ENCODE measurements at regions not wholly inside any gene's neighbourhood (a gene's known extent, or its start where the extent isn't known, plus 50 kb on each side); places are given as distances from the start of the nearest gene placed in this dataset.
"Not testable (repeated sequence)": the region's sequence is repeated elsewhere in the genome, so short reads cannot be mapped to it uniquely, and the experiment has no call there.

GRCh38 chr9:39550573-39550972 lies 195.1 kb downstream of the SPATA31A1 start:
- not testable (repeated sequence) for H3K36me3 ChIP-seq (ENCODE audit: insufficient read depth, low read length); H3K27ac ChIP-seq (ENCODE audit: low read length); ATAC-seq (ENCODE audit: insufficient read depth, low read depth); H3K4me3 ChIP-seq (ENCODE audit: low read depth in 1 of 2, low read length in 2 of 2); H2AFZ ChIP-seq (ENCODE audit: low read depth, low read length); H3K9me3 ChIP-seq (ENCODE audit: insufficient read depth, low read length, severe bottlenecking); DNase-seq; H3K4me2 ChIP-seq (ENCODE audit: insufficient read depth, low read length); H4K20me1 ChIP-seq (ENCODE audit: insufficient read depth, low read length); H3K79me2 ChIP-seq (ENCODE audit: insufficient read depth, low read length); H3K4me1 ChIP-seq (ENCODE audit: insufficient read depth, low read length); H3K9ac ChIP-seq (ENCODE audit: low read depth, low read length); H3K27me3 ChIP-seq (ENCODE audit: insufficient read depth, low read length, poor library complexity)

GRCh38 chr9:39551544-39551943 lies 196.1 kb downstream of the SPATA31A1 start:
- not testable (repeated sequence) for H3K36me3 ChIP-seq (ENCODE audit: insufficient read depth, low read length); DNase-seq; H4K20me1 ChIP-seq (ENCODE audit: insufficient read depth, low read length); H2AFZ ChIP-seq (ENCODE audit: low read depth, low read length); H3K4me3 ChIP-seq (ENCODE audit: low read depth in 1 of 2, low read length in 2 of 2); H3K4me2 ChIP-seq (ENCODE audit: insufficient read depth, low read length); H3K9me3 ChIP-seq (ENCODE audit: insufficient read depth, low read length, severe bottlenecking); H3K9ac ChIP-seq (ENCODE audit: low read depth, low read length); H3K4me1 ChIP-seq (ENCODE audit: insufficient read depth, low read length); H3K79me2 ChIP-seq (ENCODE audit: insufficient read depth, low read length); ATAC-seq (ENCODE audit: insufficient read depth, low read depth); H3K27me3 ChIP-seq (ENCODE audit: insufficient read depth, low read length, poor library complexity); H3K27ac ChIP-seq (ENCODE audit: low read length)

GRCh38 chr9:39552242-39552881 lies 196.9 kb downstream of the SPATA31A1 start:
- not testable (repeated sequence) for H3K4me2 ChIP-seq (ENCODE audit: insufficient read depth, low read length); H3K4me3 ChIP-seq (ENCODE audit: low read depth in 1 of 2, low read length in 2 of 2); ATAC-seq (ENCODE audit: insufficient read depth, low read depth); H4K20me1 ChIP-seq (ENCODE audit: insufficient read depth, low read length); H3K79me2 ChIP-seq (ENCODE audit: insufficient read depth, low read length); H3K4me1 ChIP-seq (ENCODE audit: insufficient read depth, low read length); H3K27me3 ChIP-seq (ENCODE audit: insufficient read depth, low read length, poor library complexity); H3K27ac ChIP-seq (ENCODE audit: low read length); H3K36me3 ChIP-seq (ENCODE audit: insufficient read depth, low read length); H2AFZ ChIP-seq (ENCODE audit: low read depth, low read length); H3K9ac ChIP-seq (ENCODE audit: low read depth, low read length); DNase-seq; H3K9me3 ChIP-seq (ENCODE audit: insufficient read depth, low read length, severe bottlenecking)

GRCh38 chr9:39554352-39554751 lies 198.9 kb downstream of the SPATA31A1 start:
- not testable (repeated sequence) for H3K9me3 ChIP-seq (ENCODE audit: insufficient read depth, low read length, severe bottlenecking); H3K27me3 ChIP-seq (ENCODE audit: insufficient read depth, low read length, poor library complexity); H4K20me1 ChIP-seq (ENCODE audit: insufficient read depth, low read length); ATAC-seq (ENCODE audit: insufficient read depth, low read depth); H3K4me1 ChIP-seq (ENCODE audit: insufficient read depth, low read length); DNase-seq; H3K36me3 ChIP-seq (ENCODE audit: insufficient read depth, low read length); H2AFZ ChIP-seq (ENCODE audit: low read depth, low read length); H3K4me2 ChIP-seq (ENCODE audit: insufficient read depth, low read length); H3K27ac ChIP-seq (ENCODE audit: low read length); H3K9ac ChIP-seq (ENCODE audit: low read depth, low read length); H3K4me3 ChIP-seq (ENCODE audit: low read depth in 1 of 2, low read length in 2 of 2); H3K79me2 ChIP-seq (ENCODE audit: insufficient read depth, low read length)

- H4K20me1 ChIP-seq (ENCODE audit: insufficient read depth, low read length); DNase-seq; H3K9ac ChIP-seq (ENCODE audit: low read depth, low read length); H3K27ac ChIP-seq (ENCODE audit: low read length); H3K4me1 ChIP-seq (ENCODE audit: insufficient read depth, low read length); H3K79me2 ChIP-seq (ENCODE audit: insufficient read depth, low read length); H3K4me3 ChIP-seq (ENCODE audit: low read depth in 1 of 2, low read length in 2 of 2); ATAC-seq (ENCODE audit: insufficient read depth, low read depth); H2AFZ ChIP-seq (ENCODE audit: low read depth, low read length); H3K9me3 ChIP-seq (ENCODE audit: insufficient read depth, low read length, severe bottlenecking); H3K4me2 ChIP-seq (ENCODE audit: insufficient read depth, low read length); H3K27me3 ChIP-seq (ENCODE audit: insufficient read depth, low read length, poor library complexity); H3K36me3 ChIP-seq (ENCODE audit: insufficient read depth, low read length): not testable (repeated sequence)
These were observed 203.9 kb downstream of the SPATA31A1 start for GRCh38 chr9:39559384-39559783.

GRCh38 chr9:39566782-39567181 lies 211.3 kb downstream of the SPATA31A1 start:
- not testable (repeated sequence) for ATAC-seq (ENCODE audit: insufficient read depth, low read depth)

GRCh38 chr9:39567396-39567795 lies 211.9 kb downstream of the SPATA31A1 start:
- not testable (repeated sequence) for H3K9ac ChIP-seq (ENCODE audit: low read depth, low read length); ATAC-seq (ENCODE audit: insufficient read depth, low read depth); H3K79me2 ChIP-seq (ENCODE audit: insufficient read depth, low read length); H3K4me3 ChIP-seq (ENCODE audit: low read depth in 1 of 2, low read length in 2 of 2); H2AFZ ChIP-seq (ENCODE audit: low read depth, low read length); H3K9me3 ChIP-seq (ENCODE audit: insufficient read depth, low read length, severe bottlenecking); H3K27ac ChIP-seq (ENCODE audit: low read length); DNase-seq; H3K27me3 ChIP-seq (ENCODE audit: insufficient read depth, low read length, poor library complexity); H3K4me2 ChIP-seq (ENCODE audit: insufficient read depth, low read length); H3K4me1 ChIP-seq (ENCODE audit: insufficient read depth, low read length); H4K20me1 ChIP-seq (ENCODE audit: insufficient read depth, low read length); H3K36me3 ChIP-seq (ENCODE audit: insufficient read depth, low read length)

More at GRCh38 chr9:39566782-39567181, 211.3 kb downstream of the SPATA31A1 start:
- DNase-seq; H3K79me2 ChIP-seq (ENCODE audit: insufficient read depth, low read length); H3K9me3 ChIP-seq (ENCODE audit: insufficient read depth, low read length, severe bottlenecking); H3K4me2 ChIP-seq (ENCODE audit: insufficient read depth, low read length); H3K27ac ChIP-seq (ENCODE audit: low read length); H4K20me1 ChIP-seq (ENCODE audit: insufficient read depth, low read length); H3K4me1 ChIP-seq (ENCODE audit: insufficient read depth, low read length); H3K36me3 ChIP-seq (ENCODE audit: insufficient read depth, low read length); H2AFZ ChIP-seq (ENCODE audit: low read depth, low read length); H3K4me3 ChIP-seq (ENCODE audit: low read depth in 1 of 2, low read length in 2 of 2); H3K27me3 ChIP-seq (ENCODE audit: insufficient read depth, low read length, poor library complexity); H3K9ac ChIP-seq (ENCODE audit: low read depth, low read length): not testable (repeated sequence)

- not testable (repeated sequence) for H3K4me1 ChIP-seq (ENCODE audit: insufficient read depth, low read length); H3K9ac ChIP-seq (ENCODE audit: low read depth, low read length); ATAC-seq (ENCODE audit: insufficient read depth, low read depth); H3K36me3 ChIP-seq (ENCODE audit: insufficient read depth, low read length); H3K4me2 ChIP-seq (ENCODE audit: insufficient read depth, low read length); H3K27me3 ChIP-seq (ENCODE audit: insufficient read depth, low read length, poor library complexity); H3K27ac ChIP-seq (ENCODE audit: low read length); H3K9me3 ChIP-seq (ENCODE audit: insufficient read depth, low read length, severe bottlenecking); DNase-seq; H3K79me2 ChIP-seq (ENCODE audit: insufficient read depth, low read length); H2AFZ ChIP-seq (ENCODE audit: low read depth, low read length); H3K4me3 ChIP-seq (ENCODE audit: low read depth in 1 of 2, low read length in 2 of 2); H4K20me1 ChIP-seq (ENCODE audit: insufficient read depth, low read length)
These were observed 213.4 kb downstream of the SPATA31A1 start for GRCh38 chr9:39568900-39569299.

Measured in DND-41 (cell line).